ENCODE measurements at regions not wholly inside any gene's neighbourhood (a gene's known extent, or its start where the extent isn't known, plus 50 kb on each side); places are given as distances from the start of the nearest gene placed in this dataset.

GRCh38 chr17:14792746-14793145 lies 472.4 kb downstream of the PMP22 start (continued):
- TF ChIP-seq HMGA2 (CRISPR knock-in tag; IDR thresholded peaks at IDR 0.05) = no peak
- no peak for TF ChIP-seq ZNF263 (CRISPR knock-in tag; IDR thresholded peaks at IDR 0.05; ENCODE audit: low read depth)
- no peak for TF ChIP-seq ZNF416 (CRISPR knock-in tag; IDR thresholded peaks at IDR 0.05)
- no peak for TF ChIP-seq ZNF512 (CRISPR knock-in tag; IDR thresholded peaks at IDR 0.05; ENCODE audit: borderline replicate concordance)
- TF ChIP-seq TP53 (CRISPR knock-in tag; IDR thresholded peaks at IDR 0.05) = no peak
- TF ChIP-seq FOXK1 (CRISPR knock-in tag; IDR thresholded peaks at IDR 0.05) = no peak
- TF ChIP-seq ELF4 (CRISPR knock-in tag; IDR thresholded peaks at IDR 0.05; ENCODE audit: low read depth) = no peak
- TF ChIP-seq ZNF138 (CRISPR knock-in tag; conservative IDR thresholded peaks at IDR 0.05) = no peak
- TF ChIP-seq, protein P1, sequence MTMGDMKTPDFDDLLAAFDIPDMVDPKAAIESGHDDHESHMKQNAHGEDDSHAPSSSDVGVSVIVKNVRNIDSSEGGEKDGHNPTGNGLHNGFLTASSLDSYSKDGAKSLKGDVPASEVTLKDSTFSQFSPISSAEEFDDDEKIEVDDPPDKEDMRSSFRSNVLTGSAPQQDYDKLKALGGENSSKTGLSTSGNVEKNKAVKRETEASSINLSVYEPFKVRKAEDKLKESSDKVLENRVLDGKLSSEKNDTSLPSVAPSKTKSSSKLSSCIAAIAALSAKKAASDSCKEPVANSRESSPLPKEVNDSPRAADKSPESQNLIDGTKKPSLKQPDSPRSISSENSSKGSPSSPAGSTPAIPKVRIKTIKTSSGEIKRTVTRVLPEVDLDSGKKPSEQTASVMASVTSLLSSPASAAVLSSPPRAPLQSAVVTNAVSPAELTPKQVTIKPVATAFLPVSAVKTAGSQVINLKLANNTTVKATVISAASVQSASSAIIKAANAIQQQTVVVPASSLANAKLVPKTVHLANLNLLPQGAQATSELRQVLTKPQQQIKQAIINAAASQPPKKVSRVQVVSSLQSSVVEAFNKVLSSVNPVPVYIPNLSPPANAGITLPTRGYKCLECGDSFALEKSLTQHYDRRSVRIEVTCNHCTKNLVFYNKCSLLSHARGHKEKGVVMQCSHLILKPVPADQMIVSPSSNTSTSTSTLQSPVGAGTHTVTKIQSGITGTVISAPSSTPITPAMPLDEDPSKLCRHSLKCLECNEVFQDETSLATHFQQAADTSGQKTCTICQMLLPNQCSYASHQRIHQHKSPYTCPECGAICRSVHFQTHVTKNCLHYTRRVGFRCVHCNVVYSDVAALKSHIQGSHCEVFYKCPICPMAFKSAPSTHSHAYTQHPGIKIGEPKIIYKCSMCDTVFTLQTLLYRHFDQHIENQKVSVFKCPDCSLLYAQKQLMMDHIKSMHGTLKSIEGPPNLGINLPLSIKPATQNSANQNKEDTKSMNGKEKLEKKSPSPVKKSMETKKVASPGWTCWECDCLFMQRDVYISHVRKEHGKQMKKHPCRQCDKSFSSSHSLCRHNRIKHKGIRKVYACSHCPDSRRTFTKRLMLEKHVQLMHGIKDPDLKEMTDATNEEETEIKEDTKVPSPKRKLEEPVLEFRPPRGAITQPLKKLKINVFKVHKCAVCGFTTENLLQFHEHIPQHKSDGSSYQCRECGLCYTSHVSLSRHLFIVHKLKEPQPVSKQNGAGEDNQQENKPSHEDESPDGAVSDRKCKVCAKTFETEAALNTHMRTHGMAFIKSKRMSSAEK (CRISPR knock-in tag; IDR thresholded peaks at IDR 0.05; ENCODE audit: borderline replicate concordance) = no peak

GRCh38 chr17:14791221-14791620 lies 473.9 kb downstream of the PMP22 start:
- POLR2A ChIA-PET = interaction anchor here (0.6 kb wide), 1 partner anchor 207 kb away, joined by 6 read pairs; no protein-coding TSS in a partner anchor
- CTCF ChIA-PET = interaction anchor here (1.5 kb wide), 1 partner anchor 489 kb away, joined by 4 read pairs; no protein-coding TSS in a partner anchor
- Mint-ChIP-seq H3K27me3 (ENCODE audit: low read depth) (no peaks in the 10 kb centered on the region), H3K4me1 (peaks cover 22% of the 10 kb centered on the region), H3K36me3 (no peaks in the 10 kb centered on the region), H3K4me3 (no peak overlapping the region), H3K27ac (no peak overlapping the region), H3K9me3 (no peaks in the 10 kb centered on the region)
- DNase-seq (ENCODE audit: low spot score) = no peak
- no peak for ATAC-seq
- no peak for TF ChIP-seq PRRX2 (CRISPR knock-in tag; IDR thresholded peaks at IDR 0.05)
- no peak for TF ChIP-seq SMAD3 (CRISPR knock-in tag; IDR thresholded peaks at IDR 0.05; ENCODE audit: borderline replicate concordance)
- TF ChIP-seq, protein P2, sequence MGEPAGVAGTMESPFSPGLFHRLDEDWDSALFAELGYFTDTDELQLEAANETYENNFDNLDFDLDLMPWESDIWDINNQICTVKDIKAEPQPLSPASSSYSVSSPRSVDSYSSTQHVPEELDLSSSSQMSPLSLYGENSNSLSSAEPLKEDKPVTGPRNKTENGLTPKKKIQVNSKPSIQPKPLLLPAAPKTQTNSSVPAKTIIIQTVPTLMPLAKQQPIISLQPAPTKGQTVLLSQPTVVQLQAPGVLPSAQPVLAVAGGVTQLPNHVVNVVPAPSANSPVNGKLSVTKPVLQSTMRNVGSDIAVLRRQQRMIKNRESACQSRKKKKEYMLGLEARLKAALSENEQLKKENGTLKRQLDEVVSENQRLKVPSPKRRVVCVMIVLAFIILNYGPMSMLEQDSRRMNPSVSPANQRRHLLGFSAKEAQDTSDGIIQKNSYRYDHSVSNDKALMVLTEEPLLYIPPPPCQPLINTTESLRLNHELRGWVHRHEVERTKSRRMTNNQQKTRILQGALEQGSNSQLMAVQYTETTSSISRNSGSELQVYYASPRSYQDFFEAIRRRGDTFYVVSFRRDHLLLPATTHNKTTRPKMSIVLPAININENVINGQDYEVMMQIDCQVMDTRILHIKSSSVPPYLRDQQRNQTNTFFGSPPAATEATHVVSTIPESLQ (CRISPR knock-in tag; IDR thresholded peaks at IDR 0.05) = no peak
- TF ChIP-seq, protein P3, sequence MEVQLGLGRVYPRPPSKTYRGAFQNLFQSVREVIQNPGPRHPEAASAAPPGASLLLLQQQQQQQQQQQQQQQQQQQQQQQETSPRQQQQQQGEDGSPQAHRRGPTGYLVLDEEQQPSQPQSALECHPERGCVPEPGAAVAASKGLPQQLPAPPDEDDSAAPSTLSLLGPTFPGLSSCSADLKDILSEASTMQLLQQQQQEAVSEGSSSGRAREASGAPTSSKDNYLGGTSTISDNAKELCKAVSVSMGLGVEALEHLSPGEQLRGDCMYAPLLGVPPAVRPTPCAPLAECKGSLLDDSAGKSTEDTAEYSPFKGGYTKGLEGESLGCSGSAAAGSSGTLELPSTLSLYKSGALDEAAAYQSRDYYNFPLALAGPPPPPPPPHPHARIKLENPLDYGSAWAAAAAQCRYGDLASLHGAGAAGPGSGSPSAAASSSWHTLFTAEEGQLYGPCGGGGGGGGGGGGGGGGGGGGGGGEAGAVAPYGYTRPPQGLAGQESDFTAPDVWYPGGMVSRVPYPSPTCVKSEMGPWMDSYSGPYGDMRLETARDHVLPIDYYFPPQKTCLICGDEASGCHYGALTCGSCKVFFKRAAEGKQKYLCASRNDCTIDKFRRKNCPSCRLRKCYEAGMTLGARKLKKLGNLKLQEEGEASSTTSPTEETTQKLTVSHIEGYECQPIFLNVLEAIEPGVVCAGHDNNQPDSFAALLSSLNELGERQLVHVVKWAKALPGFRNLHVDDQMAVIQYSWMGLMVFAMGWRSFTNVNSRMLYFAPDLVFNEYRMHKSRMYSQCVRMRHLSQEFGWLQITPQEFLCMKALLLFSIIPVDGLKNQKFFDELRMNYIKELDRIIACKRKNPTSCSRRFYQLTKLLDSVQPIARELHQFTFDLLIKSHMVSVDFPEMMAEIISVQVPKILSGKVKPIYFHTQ (CRISPR knock-in tag; IDR thresholded peaks at IDR 0.05) = no peak
- TF ChIP-seq ELF4 (CRISPR knock-in tag; IDR thresholded peaks at IDR 0.05; ENCODE audit: low read depth) = no peak
- TF ChIP-seq ZBTB43 (CRISPR knock-in tag; IDR thresholded peaks at IDR 0.05) = no peak
- TF ChIP-seq, protein P4, sequence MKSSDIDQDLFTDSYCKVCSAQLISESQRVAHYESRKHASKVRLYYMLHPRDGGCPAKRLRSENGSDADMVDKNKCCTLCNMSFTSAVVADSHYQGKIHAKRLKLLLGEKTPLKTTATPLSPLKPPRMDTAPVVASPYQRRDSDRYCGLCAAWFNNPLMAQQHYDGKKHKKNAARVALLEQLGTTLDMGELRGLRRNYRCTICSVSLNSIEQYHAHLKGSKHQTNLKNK (CRISPR knock-in tag; IDR thresholded peaks at IDR 0.05) = no peak
- no peak for TF ChIP-seq JAZF1 (CRISPR knock-in tag; IDR thresholded peaks at IDR 0.05)
- TF ChIP-seq GABPB1 (CRISPR knock-in tag; IDR thresholded peaks at IDR 0.05) = no peak
- no peak for TF ChIP-seq RORB (CRISPR knock-in tag; IDR thresholded peaks at IDR 0.05)
- no peak for TF ChIP-seq IRF2 (CRISPR knock-in tag; IDR thresholded peaks at IDR 0.05; ENCODE audit: borderline replicate concordance, low read depth)
- no peak for TF ChIP-seq GTF2I (CRISPR knock-in tag; conservative IDR thresholded peaks at IDR 0.05)
- TF ChIP-seq JUN (CRISPR knock-in tag; IDR thresholded peaks at IDR 0.05) = no peak

All from WTC11 (cell line).